ENCODE measurements at regions not wholly inside any gene's neighbourhood (a gene's known extent, or its start where the extent isn't known, plus 50 kb on each side); places are given as distances from the start of the nearest gene placed in this dataset.

DNA sequence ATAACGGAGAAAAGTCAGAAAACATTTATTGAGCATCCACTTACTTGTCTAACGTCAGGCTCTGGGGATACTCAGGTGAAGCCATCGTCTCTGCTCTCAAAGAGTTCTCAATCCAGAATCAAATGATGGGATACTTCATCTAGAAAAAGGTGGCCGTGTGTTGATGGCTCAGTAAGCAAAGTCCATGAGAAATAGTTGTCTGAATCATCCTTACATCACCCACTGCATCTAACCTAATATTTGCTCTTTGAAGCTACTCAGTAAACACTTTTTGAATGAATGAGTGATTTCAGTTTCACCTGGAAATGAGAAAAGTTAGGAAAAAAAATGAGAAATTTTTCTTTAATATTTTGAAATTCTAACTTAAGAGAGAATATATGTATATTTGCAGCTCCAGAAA lies 155.3 kb upstream of the PKN2 start:
- no peak for DNase-seq
- TF ChIP-seq POLR2A (IDR thresholded peaks at IDR 0.05; ENCODE audit: low read length) (no peak), GATA1 (IDR thresholded peaks at IDR 0.05; ENCODE audit: low read depth, low read length) (no peak)

DNA sequence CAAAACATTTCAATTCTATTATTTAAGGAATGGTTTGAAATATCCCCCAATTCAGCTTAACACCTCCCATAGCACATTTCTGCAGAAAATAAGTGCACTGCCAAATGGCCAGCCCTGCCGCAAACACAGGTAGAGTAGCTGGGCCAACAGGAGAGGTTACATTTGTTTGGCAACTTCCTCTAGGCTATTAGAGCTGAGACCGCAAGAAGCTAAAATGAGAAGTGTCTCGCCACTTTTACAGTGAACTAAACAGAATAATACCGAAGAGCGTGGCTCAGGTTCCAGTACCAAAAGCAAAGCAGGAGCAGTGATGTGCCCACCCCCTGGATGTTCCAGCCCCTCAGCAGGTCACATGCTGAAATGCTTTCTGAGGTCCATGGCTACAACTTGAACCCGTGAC lies 154.5 kb upstream of the PKN2 start:
- TF ChIP-seq GATA1 (IDR thresholded peaks at IDR 0.05; ENCODE audit: low read depth, low read length) (no peak), POLR2A (IDR thresholded peaks at IDR 0.05; ENCODE audit: low read length) (no peak)
- no peak for DNase-seq

GRCh38 chr1:88530246-88530645 lies 153.8 kb upstream of the PKN2 start:
- no peak for DNase-seq
- TF ChIP-seq GATA1 (IDR thresholded peaks at IDR 0.05; ENCODE audit: low read depth, low read length) (no peak), POLR2A (IDR thresholded peaks at IDR 0.05; ENCODE audit: low read length) (no peak)

DNA sequence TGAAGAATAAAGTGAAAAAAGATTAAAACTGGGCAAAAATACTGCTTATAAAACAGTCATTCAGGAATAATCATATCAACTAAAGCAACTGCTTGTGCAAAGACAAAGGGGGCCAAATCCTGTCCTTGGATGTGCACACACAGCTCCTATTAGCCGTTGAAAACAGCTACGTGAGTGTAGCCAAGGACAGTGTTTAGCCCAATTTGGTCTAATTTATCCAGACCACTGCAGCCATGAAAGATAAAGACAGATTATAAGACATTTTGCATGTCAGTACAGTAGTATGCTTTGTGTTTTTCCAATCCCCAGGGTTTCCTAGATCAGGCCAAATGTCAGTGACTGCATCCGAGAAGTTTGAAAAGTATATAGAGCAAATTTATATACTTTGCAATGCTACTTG lies 146.3 kb upstream of the PKN2 start:
- TF ChIP-seq GATA1 (IDR thresholded peaks at IDR 0.05; ENCODE audit: low read depth, low read length) (no peak), POLR2A (IDR thresholded peaks at IDR 0.05; ENCODE audit: low read length) (no peak)
- DNase-seq: no peak

GRCh38 chr1:88538222-88538899 lies 145.7 kb upstream of the PKN2 start:
- DNase-seq: no peak
- TF ChIP-seq GATA1 (IDR thresholded peaks at IDR 0.05; ENCODE audit: low read depth, low read length): no peak
- TF ChIP-seq POLR2A (IDR thresholded peaks at IDR 0.05; ENCODE audit: low read length): no peak

DNA sequence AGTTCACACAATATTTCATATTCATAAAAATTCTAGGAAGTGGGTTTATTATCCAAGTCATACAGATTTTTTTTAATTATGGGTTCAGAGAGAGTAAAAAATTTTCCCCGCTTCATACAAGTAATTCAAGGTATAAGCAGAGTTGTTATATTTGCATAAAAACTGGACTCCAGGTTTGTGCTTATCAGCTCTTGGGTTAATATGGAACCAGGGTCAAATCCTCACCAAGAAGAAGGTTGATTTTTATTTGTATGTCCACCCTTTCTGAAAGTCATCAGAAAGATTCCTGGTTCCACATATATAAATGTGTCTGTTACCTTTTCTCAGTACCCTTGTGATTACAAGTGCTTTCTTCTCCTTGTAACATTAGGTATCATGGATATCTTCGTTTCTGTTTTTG lies 143.8 kb upstream of the PKN2 start:
- no peak for TF ChIP-seq POLR2A (IDR thresholded peaks at IDR 0.05; ENCODE audit: low read length)
- no peak for TF ChIP-seq GATA1 (IDR thresholded peaks at IDR 0.05; ENCODE audit: low read depth, low read length)
- no peak for DNase-seq

GRCh38 chr1:88541596-88541995 lies 142.5 kb upstream of the PKN2 start:
- no peak for DNase-seq
- TF ChIP-seq GATA1 (IDR thresholded peaks at IDR 0.05; ENCODE audit: low read depth, low read length) (no peak), POLR2A (IDR thresholded peaks at IDR 0.05; ENCODE audit: low read length) (no peak)

DNA sequence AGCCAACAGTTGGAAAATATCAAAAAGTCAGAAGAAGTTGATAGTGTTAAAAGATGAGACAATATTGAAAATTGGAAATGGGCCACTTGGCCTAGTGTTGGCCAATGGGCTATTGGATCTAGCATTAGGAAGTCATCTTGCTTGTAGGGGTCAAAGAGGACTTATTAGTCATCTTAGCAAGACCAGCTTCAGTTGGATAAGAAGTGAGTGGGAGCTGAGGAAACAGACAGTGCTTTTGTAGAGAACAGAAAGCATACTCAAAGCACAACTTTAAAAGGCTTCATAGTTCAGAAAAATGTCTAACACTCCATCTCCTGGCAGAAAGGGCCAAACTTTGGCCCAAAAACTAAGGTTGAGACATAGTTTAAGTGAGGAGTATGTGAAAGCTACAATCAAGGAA lies 139.9 kb upstream of the PKN2 start:
- TF ChIP-seq GATA1 (IDR thresholded peaks at IDR 0.05; ENCODE audit: low read depth, low read length): no peak
- TF ChIP-seq POLR2A (IDR thresholded peaks at IDR 0.05; ENCODE audit: low read length): no peak
- DNase-seq: no peak

- peak in 1 of 2 experiments; percentile 2 for DNase-seq
- TF ChIP-seq GATA1 (IDR thresholded peaks at IDR 0.05; ENCODE audit: low read depth, low read length) (no peak), POLR2A (IDR thresholded peaks at IDR 0.05; ENCODE audit: low read length) (no peak)
Measured at GRCh38 chr1:88549536-88549935, 134.5 kb upstream of the PKN2 start.

- TF ChIP-seq POLR2A (IDR thresholded peaks at IDR 0.05; ENCODE audit: low read length) (no peak), GATA1 (IDR thresholded peaks at IDR 0.05; ENCODE audit: low read depth, low read length) (no peak)
- DNase-seq: no peak
Measured at GRCh38 chr1:88552226-88552625, 131.8 kb upstream of the PKN2 start.

GRCh38 chr1:88557014-88557413 lies 127.1 kb upstream of the PKN2 start:
- TF ChIP-seq POLR2A (IDR thresholded peaks at IDR 0.05; ENCODE audit: low read length) (no peak), GATA1 (IDR thresholded peaks at IDR 0.05; ENCODE audit: low read depth, low read length) (no peak)
- DNase-seq: no peak

DNA sequence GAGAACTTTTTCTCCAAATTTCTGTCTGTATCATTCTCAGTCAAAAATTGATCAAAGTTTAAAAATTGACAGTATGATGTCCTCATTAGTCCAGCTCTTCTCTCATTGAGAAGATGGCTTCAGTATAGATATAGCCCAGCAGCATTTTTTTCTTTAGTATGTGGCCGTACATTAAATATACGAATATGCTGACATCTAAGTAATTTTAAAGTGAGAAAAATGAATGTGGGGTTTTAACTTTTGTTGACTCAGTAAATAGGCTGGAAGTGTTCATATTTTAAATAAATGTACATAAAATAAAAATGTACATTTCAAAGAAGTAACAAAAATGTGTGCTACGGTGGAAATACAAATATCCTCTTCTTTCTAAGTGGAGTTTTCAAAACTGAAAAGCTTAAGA lies 123.5 kb upstream of the PKN2 start:
- TF ChIP-seq POLR2A (IDR thresholded peaks at IDR 0.05; ENCODE audit: low read length) (no peak), GATA1 (IDR thresholded peaks at IDR 0.05; ENCODE audit: low read depth, low read length) (no peak)
- no peak for DNase-seq

DNA sequence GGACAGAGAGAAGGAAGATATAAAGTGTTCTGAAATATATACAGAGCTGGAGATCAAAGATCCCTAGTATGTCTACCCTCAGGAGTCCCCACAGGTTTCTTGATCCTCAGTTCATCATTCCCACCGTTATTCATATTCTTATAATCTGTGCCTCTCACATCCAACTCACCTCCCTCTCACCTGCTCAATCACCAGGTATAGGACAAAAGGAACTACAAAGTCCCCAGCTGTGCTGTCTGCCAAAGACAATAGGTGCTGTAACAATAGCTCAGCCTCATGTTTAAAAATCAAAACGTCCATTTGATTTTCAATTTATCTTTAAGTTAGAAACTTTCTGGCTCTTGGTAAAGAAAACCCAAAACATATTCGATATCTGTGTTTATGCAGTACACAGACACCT lies 121.1 kb upstream of the PKN2 start:
- TF ChIP-seq GATA1 (IDR thresholded peaks at IDR 0.05; ENCODE audit: low read depth, low read length) (no peak), POLR2A (IDR thresholded peaks at IDR 0.05; ENCODE audit: low read length) (no peak)

GRCh38 chr1:88566615-88567387 lies 117.3 kb upstream of the PKN2 start:
- TF ChIP-seq GATA1 (IDR thresholded peaks at IDR 0.05; ENCODE audit: low read depth, low read length): no peak
- TF ChIP-seq POLR2A (IDR thresholded peaks at IDR 0.05; ENCODE audit: low read length): no peak
- DNase-seq: no peak

More for the DNA sequence above, 121.1 kb upstream of the PKN2 start:
- no peak for DNase-seq

DNA sequence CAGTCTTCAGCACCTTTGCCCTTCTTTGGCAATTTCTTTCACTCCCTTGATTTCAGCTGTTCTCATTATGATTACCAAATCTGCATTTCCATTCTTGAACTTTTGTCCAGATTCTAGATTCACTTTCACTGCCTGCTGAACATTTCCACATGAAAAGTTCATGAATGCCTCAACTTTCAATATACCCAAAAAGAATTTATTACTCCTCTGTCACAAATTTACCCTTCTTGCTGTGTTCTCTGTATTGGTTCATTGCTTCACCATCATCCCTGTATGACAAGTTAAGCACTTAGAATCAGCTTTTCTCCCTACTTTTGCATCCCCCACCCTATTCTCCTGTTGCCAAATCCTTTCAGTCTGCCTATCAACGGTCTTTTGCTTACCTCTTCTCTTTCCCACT lies 112.6 kb upstream of the PKN2 start:
- no peak for DNase-seq
- no peak for TF ChIP-seq POLR2A (IDR thresholded peaks at IDR 0.05; ENCODE audit: low read length)

Measured in erythroblast (primary cell).